ENCODE measurements at regions not wholly inside any gene's neighbourhood (a gene's known extent, or its start where the extent isn't known, plus 50 kb on each side); places are given as distances from the start of the nearest gene placed in this dataset.

DNA sequence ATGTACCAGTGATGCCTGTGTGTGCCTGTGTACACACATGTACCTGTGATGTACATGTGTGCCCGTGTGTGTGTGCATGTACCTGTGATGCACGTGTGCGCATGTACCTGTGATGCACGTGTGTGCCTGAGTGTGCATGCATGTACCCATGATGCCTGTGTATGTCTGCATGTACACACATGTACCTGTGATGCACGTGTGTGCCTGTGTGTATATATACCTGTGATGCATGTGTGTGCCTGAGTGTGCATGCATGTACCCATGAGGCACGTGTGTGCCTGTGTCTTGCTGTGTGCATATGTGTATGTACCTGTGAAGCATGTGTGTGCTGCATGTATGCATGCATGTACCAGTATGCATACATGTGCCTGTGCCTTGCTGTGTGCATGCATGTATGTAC, 419.0 kb downstream of the IRX2 start:
- DNase-seq (ENCODE audit: low spot score) = no peak

- no peak for DNase-seq (ENCODE audit: low spot score)
These were observed 420.9 kb downstream of the IRX2 start for GRCh38 chr5:2330325-2331130.

DNA sequence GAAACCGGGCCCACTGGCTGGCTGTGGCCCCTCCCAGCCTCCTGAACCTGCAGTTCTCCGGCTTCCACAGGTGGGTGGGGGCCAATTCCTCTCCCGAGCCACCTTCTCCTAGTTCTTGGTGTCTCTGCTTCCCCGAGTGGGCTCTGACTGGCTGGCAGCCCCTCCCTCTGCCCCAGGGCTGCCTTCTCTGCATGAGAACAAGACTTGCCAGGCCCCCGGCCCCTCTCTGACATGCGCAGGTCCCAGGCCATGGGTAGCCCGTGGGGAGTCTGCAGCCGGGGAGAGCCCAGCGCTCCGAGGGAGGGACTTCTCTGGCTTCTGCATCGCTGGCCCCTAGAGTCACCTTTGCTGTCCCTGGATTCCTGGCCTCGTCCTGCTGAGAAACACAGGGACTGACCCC, 421.7 kb downstream of the IRX2 start:
- no peak for DNase-seq (ENCODE audit: low spot score)

GRCh38 chr5:2326601-2327000, 424.9 kb downstream of the IRX2 start:
- DNase-seq (ENCODE audit: low spot score) = no peak

DNA sequence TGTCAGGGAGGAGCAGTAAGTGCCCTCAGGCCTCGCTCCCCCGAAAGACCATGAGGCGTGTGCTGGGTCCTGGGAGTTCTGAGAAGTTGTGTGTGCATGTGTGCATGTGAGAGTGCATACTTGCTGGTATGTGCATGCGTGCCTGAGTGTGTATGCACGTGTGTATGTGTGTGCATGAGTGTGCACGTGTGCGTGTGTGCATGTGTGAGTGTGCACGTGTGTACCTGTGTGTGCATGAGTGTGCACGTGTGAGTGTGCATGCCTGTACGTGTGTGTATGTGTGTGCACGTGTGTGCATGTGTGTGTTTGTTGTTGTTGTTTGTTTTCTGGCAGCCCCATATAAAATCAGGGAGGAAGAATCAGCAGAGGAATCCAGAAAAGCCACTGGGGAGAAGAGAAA, 426.7 kb downstream of the IRX2 start:
- DNase-seq (ENCODE audit: low spot score) = no peak

DNA sequence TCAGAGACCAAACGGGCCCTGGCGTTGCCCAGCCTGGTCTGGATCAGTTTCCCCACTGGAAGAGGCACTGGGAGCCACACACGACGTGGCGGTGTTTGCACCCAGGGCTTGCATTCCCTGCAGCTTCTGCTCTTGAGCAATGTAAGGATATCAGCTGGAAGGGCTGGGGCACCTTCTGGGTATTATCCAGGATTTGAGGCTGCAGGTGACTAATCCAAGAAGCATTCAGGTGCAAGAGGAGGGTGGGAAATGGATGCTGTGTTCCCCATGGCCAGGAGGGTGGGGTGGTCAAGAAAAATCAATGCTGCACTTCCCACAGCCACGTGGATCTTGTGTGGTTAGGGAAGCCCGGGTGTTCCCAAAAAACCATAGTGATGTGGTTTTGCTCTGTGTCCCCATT, 430.9 kb downstream of the IRX2 start:
- no peak for DNase-seq (ENCODE audit: low spot score)

DNA sequence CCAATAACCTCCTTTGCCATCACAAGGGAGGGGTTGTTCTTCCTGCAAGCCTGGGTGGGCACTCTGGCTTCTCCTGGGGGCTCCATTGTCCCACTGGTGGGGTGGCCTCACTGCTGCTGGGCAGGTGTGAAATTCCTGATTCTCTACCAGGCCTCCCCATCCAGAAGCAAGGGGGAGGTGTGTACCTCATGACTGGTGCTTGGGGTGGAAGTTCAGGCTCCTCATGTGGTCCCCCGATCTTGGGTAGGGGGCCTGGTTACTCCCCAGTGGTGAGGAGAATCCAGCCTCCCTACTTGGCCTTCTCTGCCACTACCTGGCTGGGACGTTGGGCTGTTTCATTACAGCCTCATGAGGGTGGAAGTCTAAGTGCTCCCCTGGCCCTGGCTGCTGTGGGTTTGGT, 433.9 kb downstream of the IRX2 start:
- DNase-seq (ENCODE audit: low spot score) = no peak

DNA sequence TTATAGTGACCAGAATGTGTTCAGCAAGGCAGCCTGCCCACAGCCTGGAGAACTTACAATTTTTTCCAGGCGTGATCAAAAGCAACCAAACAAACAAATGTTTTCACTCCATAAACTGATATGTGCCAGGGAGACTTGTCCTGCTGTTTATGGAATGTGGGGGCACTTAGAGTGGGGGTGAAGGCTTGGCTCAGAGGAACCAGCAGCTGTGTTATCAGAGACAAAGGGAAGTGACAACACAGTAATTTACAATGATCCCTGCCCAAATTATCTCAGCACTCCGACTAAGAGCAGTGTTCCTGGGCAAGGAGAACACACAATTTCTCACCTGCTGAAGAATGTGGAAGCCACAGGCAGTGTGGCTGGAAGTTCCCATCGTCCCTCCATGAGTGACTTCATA, 429.1 kb upstream of the IRX4 start:
- DNase-seq (ENCODE audit: low spot score) = no peak

DNA sequence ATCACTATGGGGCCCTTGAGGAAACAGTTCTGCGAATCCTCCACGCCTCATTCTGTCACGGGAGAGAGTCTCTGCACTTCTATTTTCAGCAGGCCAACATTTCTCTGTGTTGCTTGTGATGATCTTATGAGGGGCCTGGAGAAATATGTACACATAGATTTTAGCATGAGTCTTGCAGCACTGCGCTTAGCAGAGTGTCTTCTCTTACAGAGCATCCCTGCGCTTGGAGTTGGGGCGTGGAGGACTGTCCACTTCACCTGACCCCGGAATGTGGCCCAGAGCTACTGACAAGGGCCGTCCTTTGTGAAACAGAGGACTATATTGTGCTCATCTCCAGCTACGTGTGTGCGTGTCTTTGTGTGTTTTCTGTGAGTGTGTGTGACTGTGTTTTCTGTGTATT, 428.2 kb upstream of the IRX4 start:
- DNase-seq (ENCODE audit: low spot score) = no peak

DNA sequence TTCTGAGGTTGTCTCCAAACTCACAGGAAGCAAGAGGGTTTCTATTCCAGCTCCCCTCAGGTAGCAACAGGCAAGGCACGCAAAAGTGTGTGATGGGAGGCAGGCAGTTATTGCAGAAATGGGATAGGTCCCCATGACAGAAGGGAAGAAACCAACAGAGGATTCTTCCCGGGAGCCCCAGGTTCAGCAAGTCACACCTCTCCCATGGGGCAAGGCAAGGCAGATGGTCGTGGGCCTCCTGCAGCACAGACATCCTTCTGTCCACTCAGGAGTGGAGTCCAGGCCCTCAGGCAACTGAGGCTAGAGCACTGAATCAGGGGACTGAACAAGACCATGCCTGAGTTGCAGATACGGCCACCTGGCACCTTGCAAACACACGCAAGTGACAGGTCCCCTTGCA, 424.9 kb upstream of the IRX4 start:
- DNase-seq (ENCODE audit: low spot score) = no peak

DNA sequence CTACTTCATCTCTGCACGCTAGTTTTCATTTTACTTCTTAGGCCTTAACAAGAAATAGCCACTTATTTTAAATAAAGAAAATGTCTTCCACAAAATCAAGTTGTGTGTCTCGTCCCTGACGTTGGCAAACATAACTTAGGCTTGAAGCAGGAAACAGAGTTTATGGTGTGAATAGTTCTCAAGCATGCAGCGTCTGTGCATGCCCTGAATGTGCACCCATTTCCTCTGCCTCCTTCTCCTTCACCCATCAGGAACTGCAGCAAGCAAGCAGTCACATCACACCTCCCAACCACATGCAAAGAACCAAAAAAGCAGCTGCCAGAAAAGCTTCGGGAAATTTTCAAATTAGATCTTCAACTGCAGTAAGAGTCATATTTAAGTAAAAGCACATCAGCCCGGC, 424.0 kb upstream of the IRX4 start:
- no peak for DNase-seq (ENCODE audit: low spot score)

GRCh38 chr5:2303431-2304100, 420.8 kb upstream of the IRX4 start:
- no peak for DNase-seq (ENCODE audit: low spot score)

DNA sequence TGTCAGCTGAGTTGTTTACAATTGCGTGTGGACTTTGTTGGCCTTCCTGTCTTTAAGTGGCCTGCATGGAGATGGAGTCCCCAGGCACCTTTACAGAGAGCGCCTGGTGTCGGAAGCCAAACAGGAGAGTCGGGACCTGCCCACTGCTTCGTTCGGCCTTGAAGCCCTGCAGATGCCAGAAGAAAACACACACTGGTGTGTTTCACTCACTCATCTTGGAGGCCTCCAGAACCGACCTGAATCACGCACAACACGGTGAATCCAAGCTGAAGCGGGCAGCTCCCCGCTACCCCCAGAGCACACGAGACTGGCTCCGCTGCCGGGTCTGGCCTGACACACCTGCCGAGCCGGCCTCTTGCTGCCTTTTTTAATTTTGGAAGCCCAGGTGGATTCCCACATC, 419.4 kb upstream of the IRX4 start:
- DNase-seq (ENCODE audit: low spot score) = no peak

DNA sequence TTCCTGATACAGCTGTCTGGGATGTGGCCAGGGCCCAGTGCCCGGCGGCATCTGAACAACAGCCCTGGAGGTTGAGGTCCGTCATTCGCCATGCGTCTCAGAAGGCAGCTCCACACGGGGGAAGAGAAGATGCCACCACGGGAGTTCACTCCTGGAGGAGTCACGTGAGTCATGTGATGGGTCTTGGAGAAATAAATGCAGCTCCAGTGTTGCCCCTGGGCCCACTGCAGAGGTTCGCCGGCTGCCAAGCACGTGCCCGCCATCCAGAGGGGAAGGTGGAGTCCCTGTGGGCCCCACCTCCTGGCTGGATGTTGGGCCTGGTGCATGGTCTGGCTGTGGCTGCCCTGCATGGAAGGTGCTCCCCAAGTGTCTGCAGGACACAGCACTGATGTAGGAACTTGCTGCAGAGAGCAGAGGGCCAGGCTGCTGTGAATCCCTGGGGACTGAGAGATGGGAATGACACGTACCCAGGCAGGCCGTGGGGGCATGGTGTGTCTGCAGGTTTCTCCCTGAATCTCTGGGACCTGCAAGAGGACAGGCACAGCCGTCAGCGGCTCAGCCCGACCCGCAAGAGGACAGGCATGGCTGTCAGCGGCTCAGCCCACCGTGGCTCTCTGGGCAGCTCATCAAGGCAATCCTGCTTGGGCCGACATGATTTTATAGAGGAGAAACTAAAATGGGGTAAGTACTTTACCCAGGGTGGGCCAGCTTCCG, 418.3 kb upstream of the IRX4 start:
- DNase-seq (ENCODE audit: low spot score) = no peak

DNA sequence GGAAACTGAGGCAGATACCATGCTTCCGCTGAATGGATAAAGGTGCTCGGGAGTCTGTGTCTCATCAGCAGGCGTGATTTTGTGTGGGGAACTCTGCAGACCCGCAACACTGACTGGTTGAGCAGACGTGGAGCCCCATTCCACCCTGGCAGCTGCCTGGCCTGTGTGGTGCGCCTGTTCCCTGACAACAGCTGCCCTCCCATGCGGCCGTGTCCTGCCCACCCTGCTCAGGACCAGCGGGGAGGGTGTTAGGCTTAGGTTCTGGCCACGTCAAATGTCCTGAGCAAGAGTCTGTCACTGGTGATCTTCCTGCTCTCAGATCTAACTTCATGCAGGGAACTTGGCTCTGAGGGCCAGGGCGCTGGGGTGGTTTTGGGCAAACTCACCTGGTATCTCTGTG, 417.7 kb upstream of the IRX4 start:
- no peak for DNase-seq (ENCODE audit: low spot score)

DNA sequence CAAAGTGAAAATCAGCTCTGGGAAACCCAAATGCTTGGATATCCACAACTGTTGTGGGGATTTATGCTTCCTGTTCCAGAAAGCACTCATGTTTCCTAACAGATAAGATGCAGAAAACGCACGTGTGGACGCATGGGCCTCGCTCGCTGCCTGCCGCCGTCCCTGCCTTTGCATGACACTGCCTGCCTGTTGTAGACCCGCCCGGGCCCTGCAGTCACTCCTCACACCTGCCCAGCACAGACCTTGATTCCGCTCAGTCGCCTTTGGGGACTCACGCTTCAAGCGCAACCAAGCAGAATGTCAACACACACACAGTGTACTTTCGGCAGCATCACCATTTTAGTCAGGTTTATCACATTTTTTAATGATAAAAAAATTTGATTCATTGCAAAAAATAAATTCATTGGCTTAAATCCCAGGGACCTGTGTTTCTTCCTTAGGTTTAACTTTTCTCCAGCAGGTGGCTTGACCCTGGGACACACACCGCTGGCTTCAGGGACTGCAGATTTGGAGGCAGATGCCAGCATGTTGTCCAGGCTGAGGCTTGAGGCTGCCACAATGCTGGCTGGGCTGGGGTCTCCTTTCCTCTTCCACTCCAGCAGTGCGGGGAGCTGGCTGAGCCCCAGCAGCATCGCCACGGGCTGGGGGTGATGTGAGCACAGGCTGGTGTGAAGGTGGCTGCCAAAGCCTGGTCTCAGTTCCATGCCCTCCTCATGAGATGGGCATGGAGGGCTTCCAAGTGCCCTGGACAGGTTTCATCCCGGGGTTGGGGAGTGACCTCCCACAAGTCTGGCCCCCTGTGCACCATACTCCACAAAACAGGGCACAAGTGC, 416.9 kb upstream of the IRX4 start:
- no peak for DNase-seq (ENCODE audit: low spot score)

GRCh38 chr5:2298781-2299180, 416.1 kb upstream of the IRX4 start:
- DNase-seq (ENCODE audit: low spot score) = no peak

- no peak for DNase-seq (ENCODE audit: low spot score)
These were observed 415.3 kb upstream of the IRX4 start for GRCh38 chr5:2297991-2298390.

GRCh38 chr5:2295476-2295875, 412.8 kb upstream of the IRX4 start:
- DNase-seq (ENCODE audit: low spot score) = no peak

GRCh38 chr5:2293906-2294305, 411.2 kb upstream of the IRX4 start:
- no peak for DNase-seq (ENCODE audit: low spot score)

DNA sequence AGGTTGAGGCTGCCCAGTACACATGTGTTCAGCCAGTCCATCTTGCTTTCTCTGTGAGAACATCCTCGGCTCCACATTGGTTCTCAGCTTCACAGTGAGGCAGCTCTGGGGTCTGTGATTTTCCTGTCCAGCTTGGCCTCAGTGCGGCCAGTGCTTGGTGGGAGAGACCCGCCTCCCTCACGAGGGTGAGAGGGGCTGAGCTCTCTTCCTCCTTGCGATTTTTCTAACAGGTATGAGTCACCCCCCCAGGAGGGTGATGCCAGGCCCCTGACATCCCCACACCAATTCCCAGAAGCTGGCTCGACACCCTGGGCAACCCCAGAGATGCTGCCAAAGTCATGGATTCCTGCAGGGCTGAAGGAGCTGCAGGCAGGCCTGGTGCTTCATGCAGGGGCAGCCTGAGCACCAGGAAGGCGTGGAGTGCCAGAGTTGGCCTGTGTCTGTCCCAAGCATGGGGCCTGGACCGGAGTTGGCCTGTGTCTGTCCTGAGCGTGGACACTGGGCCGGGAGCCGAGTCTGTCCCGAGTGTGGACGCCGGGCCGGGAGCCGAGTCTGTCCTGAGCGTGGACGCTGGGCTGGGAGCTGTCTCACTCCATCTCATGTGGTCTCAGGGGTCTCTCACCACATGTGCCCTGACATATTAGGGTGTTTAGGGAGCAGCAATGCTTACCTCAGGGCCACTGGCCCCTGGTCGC, 408.6 kb upstream of the IRX4 start:
- no peak for DNase-seq (ENCODE audit: low spot score)

DNA sequence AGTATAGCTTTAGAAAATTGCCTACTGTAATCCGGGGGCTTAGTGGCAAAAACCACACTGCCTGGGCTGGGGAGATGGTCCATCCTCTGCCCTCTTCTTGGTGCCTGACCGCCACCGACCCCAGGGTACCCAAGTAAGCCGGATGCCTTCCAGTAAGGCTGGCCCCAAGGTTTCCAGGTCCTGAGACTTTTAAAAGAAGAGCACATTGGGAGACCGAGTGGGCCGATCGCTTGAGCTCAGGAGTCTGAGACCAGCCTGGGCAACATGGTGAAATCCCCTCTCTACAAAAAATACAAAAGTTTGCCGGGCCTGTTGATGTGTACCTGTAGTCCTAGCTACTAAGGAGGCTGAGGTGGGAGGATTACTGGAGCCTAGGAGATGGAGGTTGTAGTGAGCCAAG, 406.7 kb upstream of the IRX4 start:
- DNase-seq (ENCODE audit: low spot score) = no peak

Data from HuH-7.5 (cell line).